Stimulated activated naive CD8-positive, alpha-beta T cell treated with anti-CD3 and anti-CD28 coated beads, Interleukin-15, Interleukin-2, amounts not matched to agents 100 U/mL and 50 U/mL, for 24 hours (primary cell): ENCODE measurements at regions not wholly inside any gene's neighbourhood (a gene's known extent, or its start where the extent isn't known, plus 50 kb on each side); places are given as distances from the start of the nearest gene placed in this dataset.
"Not testable (repeated sequence)": the region's sequence is repeated elsewhere in the genome, so short reads cannot be mapped to it uniquely, and the experiment has no call there.

ENCODE experiments used
- ATAC-seq: fragments of 150-1000 bp; cut with Tn5 transposase; one replicate; pipeline ENCODE4 v1.10.0; 2021
- DNase-seq: peaks from one replicate; pipeline ENCODE4 v3.0.0; 2021

DNA sequence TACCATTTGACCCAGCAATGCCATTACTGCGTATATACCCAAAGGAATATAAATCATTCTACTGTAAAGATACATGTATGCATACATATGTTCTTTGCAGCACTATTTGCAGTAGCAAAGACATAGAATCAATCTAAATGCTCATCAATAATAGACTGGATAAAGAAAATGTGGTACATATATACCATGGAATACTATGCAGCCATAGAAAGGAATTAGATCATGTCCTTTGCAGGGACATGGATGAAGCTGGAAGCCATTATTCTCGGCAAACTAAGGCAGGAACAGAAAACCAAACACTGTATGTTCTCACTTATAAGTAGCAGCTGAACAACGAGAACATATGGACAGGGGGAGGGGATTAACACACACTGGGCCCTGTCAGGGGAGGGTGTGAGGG lies 54.8 kb upstream of the ZNF30 start:
- DNase-seq, ATAC-seq: not testable (repeated sequence)

DNA sequence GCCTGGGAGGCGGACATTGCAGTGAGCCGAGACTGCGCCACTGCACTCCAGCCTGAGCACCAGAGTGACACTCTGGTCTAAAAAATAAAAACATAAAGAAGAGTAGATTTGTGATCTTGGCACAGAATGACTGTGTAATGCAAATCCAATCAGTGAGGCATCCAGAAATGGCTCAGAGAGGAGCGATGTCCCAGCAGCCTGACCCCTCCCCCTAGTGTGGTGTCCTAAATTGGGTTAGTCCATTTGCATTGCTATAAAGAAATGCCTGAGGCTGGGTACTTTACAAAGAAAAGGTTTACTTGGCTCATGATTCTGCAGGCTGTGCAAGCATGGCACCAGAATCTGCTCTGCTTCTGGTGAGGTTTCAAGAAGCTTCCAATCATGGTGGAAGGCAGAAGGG lies 59.1 kb upstream of the ZNF30 start:
- no peak for ATAC-seq
- no peak for DNase-seq

DNA sequence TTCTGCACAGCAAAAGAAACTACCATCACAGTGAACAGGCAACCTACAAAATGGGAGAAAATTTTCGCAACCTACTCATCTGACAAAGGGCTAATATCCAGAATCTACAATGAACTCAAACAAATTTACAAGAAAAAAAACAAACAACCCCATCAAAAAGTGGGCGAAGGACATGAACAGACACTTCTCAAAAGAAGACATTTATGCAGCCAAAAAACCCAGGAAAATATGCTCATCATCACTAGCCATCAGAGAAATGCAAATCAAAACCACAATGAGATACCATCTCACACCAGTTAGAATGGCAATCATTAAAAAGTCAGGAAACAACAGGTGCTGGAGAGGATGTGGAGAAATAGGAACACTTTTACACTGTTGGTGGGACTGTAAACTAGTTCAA lies 61.5 kb upstream of the ZNF30 start:
- not testable (repeated sequence) for DNase-seq, ATAC-seq

DNA sequence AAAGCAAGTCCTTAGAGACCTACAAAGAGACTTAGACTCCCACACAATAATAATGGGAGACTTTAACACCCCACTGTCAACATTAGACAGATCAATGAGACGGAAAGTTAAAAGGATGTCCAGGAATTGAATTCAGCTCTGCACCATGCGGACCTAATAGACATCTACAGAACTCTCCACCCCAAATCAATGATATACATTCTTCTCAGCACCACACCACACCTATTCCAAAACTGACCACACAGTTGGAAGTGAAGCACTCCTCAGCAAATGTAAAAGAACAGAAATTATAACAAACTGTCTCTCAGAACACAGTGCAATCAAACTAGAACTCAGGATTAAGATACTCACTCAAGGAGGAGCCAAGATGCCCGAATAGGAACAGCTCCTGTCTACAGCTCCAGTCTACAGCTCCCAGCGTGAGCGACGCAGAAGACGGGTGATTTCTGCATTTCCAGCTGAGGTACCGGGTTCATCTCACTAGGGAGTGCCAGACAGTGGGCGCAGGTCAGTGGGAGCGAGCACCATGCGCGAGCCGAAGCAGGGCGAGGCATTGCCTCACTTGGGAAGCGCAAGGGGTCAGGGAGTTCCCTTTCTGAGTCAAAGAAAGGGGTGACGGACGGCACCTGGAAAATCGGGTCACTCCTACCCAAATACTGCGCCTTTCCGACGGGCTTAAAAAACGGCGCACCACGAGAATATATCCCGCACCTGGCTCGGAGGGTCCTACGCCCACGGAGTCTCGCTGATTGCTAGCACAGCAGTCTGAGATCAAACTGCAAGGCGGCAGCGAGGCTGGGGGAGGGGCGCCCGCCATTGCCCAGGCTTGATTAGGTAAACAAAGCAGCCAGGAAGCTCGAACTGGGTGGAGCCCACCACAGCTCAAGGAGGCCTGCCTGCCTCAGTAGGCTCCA lies 66.6 kb upstream of the ZNF30 start:
- not testable (repeated sequence) for ATAC-seq, DNase-seq

DNA sequence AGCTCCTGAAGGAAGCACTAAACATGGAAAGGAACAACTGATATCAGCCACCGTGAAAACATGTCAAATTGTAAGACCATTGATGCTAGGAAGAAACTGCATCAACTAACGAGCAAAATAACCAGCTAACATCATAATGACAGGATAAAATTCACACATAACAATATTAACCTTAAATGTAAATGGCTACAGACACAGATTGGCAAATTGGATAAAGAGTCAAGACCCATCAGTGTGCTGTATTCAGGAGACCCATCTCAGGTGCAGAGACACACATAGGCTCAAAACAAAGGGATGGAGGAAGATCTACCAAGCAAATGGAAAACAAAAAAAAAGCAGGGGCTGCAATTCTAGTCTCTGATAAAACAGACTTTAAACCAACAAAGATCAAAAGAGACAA lies 67.4 kb upstream of the ZNF30 start:
- not testable (repeated sequence) for DNase-seq

DNA sequence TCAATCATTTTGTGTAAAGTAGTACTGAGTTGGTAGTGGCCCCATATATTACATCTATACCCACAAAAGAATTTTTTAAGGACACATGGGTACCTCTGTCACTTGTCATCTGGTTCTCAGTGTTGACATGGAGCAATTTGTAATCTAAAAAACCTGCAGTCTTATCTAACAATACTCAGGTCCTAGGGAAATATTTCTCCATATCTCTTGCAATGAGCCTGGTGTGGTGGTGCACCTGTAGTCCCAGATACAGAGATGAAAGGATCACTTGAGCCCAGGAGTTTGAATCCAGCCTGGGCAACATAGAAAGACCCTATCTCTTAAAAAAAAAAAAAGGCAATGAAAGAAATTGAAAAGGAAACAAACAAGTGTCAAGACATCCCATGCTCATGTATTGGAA lies 70.7 kb upstream of the ZNF30 start:
- DNase-seq = no peak

More for the DNA sequence above, 67.4 kb upstream of the ZNF30 start:
- not testable (repeated sequence) for ATAC-seq

DNA sequence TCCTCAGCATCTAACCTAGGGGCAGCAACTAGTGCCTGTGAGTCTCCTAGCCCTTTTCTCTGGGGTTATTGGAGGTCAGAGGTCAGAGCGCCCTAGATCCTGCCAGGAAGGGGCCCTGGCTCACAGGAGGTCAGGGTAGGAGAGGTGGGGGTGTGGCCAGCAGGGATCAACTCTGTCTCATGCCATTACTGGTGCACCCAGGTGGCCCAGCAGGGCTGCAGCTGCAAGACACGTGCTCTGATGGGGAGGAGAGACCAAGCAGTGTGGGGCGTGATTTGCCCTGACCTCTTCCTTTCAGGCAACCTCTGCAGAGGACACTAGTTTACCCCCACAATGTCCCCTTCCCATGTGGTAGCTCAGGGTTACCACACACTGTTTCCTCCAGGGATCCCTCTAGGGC lies 73.3 kb upstream of the ZNF30 start:
- ATAC-seq = no peak
- DNase-seq = no peak

More for the DNA sequence above, 70.7 kb upstream of the ZNF30 start:
- no peak for ATAC-seq

DNA sequence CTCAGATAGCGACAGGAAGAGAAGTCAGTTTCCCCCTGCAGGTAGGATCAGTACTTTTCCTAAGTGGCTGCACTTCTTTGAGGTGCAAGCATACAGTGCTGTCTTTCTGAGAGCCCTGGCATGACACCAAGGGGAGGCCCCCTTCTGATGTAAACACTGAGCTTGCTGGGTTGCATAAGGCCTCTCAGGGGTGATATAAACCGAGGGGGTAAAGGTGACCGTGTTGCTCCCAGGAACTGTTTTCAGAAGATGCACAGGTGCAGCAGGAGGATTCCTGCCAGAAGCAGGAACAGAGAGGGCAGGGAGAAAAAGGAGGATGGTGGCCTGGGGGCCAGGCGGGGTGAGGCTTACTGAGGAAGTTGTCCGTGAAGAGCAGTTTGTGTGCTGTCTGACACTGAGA lies 74.0 kb upstream of the ZNF30 start:
- DNase-seq (no peak), ATAC-seq (no peak)

DNA sequence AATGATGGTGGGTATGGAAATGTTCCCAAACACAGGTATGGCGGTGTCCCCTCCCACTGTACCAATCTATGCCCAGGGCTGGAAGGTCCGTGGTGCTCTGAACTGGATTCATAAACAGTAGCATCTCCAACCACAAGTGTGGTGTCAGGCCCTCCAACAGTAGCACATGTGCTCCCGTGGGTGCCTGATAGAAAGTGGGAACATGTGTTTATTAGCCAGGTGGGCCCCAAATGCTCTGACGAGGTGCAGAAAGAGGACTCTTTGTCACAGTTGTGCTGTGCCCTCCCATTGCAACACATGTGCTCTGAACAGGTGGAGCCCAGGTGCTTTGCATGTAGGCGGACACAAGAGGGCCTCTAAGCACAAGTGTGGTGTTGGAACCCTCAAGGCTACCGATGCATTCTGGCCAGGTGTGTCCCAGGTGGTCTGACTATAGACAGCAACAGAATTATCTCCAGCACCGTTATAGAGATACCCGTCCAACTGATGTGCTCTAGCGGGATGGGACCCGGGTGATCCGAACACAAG lies 75.4 kb upstream of the ZNF30 start:
- DNase-seq (no peak), ATAC-seq (no peak)

DNA sequence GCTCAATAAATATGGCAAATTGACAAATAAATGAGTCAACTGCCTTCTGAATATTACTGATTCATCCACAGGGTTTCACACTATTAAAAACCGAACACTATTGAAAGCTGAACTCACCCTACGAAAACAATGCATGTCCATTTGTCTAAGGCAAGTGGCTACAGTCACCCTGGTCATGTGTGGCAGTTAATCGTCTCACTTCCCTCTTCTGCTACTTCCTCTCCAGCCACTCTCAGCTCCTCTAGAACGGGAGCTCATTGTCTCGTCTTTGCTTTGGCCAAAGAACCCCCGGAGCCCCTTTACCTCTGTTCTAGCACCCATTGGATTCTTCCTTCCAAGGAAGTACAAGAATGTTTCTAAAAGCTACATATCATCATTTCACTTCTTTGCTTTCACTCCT lies 74.4 kb upstream of the ZNF599 start:
- DNase-seq (no peak), ATAC-seq (no peak)

DNA sequence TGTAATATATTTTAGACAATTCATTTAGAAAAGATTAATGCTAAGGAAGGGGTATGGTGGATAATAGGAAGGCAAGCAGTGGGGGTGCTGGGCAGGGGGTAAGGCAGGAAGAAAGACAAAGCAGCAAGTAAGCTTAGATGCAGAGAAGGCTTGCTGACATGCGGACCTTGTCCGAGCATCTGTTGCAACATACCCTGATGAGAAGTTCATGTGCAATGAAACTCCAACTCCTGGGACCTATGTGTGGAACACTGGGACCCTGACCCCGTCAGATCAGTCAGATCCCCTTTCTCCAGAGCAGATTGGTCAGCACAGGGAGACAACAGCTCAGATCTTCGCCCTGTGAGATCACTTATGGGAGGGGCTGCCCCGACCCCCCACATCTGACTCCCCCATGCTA lies 71.3 kb upstream of the ZNF599 start:
- ATAC-seq (no peak), DNase-seq (no peak)

DNA sequence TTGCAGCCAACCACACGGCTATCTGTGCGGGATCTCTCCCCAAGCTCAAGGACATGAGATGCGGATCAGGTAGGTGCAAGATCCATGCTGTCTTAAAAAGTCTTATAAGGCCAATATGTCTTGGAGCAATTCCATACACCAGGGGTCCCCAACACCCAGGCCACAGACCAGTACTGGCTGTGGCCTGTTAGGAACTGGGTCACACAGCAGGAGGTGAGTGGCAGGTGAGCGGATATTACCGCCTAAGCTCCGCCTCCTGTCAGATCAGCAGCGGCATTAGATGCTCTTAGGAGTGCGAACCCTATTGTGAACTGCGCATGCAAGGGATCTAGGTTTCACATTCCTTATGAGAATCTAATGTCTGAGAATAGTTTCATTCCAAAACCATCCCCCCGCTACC lies 68.8 kb upstream of the ZNF599 start:
- DNase-seq = no peak

DNA sequence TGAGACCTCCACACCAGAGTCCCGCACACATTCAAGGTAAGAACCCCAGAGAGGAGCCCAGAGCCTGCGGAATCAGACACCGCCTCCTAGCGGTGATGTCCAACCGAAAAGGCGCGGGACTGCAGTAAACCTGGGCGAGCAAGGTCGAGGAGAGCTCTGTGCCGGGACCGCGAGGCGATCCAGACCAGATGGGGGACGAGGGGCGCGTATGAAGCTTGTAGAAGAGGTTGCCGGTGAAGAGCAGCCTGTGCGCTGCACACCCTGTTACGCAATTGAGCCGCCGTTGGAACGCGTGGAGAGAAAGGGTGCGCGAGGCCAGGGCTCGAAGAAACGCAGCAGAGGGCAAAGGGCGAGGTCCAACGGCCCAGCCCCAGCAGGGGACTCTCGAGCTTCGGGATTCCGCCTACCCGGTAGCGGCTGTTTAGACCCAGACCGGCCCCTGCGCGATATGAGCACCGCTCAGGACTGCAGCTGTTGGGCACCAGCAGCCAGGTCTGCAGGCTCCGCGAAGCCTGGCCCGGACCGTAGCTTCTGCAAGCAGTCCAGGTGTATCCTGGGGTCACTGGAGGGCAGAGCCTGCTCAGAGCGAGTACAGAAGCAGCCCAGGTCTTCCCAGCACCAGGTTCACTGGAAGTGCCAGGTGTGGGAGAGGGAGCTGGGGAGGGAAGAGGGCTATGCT lies 65.9 kb upstream of the ZNF599 start:
- ATAC-seq (peak; percentile 40), DNase-seq (peak; percentile 25)

More for the DNA sequence above, 68.8 kb upstream of the ZNF599 start:
- ATAC-seq = no peak

DNA sequence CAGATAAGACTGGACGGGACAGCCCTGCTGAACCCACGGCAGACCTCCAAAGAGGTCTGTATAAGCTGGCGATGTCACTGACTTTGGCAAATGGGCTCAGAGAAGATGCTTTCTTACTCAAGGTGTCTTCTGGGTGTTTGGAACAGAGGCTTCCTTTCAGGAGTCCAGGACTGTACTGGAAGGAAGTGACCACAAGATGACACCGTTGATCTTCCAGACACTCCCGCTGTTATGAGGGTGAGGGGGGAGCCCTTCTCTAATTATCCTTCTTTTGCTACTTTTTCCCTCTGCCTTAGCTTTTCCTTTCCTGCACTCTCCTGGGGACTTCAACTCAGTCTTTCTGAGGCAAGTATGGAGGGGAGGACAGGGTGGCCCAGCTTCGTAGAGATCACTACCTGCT lies 65.2 kb upstream of the ZNF599 start:
- ATAC-seq (no peak), DNase-seq (no peak)

DNA sequence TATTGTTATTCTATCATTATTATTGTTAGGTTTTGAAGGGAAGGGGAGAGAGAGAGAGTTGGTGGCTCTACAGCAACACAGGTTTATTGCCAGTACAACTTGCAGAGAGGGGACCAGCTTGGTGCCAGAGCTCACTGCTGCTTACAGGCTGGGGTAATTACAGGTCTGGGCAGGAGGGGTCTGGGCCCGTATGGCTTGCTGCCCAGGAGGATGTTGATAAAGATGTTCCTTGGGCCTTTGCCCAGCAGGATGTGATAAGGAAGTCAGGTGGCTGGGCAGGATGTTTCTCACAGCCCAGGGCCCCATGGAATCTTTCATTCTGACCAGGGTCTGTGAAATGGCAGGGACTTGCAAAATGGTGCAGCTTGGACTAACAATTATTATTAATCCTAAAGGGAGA lies 64.2 kb upstream of the ZNF599 start:
- DNase-seq (no peak), ATAC-seq (no peak)

DNA sequence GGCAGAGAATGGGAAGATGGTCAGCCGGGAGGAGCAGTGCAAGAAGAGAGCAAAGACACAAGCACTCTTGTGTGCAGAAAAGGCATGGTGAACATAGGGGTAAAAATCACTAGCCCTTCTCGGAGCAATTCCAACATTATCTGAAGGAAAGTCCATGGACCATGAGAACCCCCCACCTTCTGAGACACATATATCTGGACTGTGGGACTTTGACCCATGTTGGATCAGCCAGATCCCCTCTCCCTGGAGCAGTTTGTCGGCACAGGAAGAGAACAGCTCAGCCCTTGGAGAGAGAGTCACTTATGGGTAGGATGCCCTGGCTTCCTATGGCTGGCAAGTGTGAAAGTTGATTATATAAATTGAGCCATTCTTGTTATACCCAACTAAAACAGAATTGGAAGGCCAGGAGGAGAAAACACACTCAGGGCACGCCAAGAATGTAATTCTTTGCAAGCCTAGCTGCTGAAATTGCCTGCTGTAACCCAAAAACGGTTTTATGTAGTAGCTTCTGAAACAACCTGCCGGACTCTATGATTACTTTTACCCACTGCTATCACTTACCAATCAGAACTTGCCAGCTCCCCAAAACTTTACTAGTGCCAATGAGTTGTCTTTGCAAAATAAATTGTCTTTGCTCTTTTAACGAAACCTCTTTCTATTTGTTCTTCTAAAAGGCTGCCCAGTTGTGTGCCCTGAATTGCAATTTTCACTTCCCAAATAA lies 62.8 kb upstream of the ZNF599 start:
- DNase-seq (no peak), ATAC-seq (no peak)

DNA sequence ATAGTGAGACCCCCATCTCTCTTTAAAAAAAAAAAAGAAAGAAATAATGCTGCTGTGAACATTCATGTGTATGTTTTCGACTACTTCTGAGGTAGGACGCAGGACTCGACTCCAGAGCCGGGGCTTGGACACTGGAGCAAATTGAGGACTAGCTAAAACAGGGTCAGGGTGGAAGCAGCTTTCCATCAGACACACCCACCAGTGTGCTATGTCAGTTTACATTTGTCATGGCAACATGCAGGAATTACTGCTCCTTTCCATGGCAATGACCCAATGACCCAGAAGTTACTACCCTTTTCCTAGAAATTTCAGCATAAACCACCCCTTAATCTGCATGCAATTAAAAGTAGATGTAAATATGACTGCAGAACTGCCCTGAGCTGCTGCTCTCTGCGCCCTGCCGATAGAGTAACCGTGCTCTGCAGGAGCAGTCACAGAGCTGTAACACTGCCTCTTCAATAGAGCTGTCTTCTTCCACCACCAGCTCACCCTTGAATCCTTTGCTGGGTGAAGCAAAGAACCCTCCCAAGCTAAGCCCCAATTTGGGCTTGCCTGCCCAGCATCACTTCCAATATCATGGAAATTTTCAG lies 61.6 kb upstream of the ZNF599 start:
- no peak for ATAC-seq
- no peak for DNase-seq

DNA sequence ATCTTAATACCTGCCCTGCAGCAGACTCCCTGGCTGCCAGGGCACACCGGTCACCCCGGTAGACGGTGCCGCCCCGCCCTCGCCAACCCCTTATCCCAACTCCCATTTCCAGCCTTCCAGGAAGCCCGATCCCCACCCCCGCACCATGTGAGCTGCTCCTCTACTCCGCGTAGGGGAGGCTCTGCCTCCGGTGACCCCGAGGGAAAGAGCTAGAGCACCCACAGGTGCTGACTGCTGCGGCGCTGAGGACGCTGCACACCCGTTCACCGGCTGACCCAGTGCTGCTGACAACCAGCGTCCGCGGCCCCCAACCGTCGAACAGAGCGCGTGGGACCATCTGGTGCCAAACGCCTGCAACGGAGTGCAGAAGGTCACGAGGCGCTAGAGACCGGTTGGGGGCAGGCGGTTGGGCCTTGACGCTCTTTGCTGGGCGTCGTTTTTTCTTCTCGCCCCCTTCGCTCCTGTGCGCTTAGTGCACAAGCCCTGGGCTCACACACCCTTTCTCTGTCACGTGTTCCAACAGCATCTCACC lies 59.6 kb upstream of the ZNF599 start:
- DNase-seq (no peak), ATAC-seq (no peak)

DNA sequence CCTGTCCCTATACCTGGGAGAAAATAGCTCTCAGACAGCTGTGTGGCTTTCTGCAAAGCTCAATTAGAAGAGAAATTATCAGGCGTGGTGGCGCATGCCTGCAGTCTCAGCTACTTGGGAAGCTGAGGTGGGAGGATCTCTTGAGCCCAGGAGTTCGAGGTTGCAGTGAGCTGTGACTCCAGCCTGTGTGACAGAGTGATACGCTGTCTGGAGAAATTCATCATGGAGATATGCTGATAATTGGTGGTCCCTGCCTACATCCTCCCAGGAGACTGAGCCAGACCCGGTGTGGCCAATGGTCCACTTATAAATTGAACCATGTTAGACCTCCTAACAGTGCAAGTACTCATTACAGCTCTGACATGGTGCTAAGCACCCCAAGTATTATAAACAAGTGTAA lies 58.7 kb upstream of the ZNF599 start:
- ATAC-seq (no peak), DNase-seq (no peak)

DNA sequence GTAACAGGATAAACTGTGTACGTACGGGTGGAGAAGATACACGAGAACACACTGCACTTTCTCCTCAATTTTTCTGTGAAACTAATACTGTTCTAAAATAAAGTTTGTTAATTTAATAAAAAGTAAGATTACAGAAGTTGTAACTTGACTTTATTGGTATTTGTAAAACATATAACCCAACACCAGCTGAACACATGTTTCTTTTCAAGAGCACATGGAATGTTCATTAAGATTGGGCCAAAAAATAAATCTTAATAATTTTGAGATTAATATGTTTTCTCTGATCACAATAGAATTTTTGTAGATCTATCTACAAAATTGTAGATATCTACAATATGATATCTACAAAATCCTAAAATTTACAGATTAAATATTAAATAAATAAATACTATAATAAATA lies 55.1 kb upstream of the ZNF599 start:
- DNase-seq (no peak), ATAC-seq (no peak)

DNA sequence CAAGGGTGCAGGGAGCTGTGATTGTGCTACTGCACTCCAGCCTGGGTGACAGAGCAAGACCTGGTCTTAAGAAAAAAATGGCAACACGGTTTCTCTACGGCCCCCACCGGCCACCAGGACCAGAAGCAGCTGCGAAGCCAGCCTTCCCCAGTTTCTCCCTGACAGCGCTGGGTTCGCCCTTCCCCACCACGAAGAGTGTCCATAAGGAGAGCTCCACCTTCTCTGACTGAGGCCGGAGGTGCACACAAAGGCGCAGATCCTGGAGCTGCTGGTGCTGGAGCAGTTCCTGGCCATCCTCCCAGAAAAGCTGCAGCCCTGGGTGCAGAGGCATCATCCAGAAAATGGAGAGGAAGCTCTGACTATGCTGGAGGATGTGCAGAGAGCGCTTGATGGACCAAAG lies 52.2 kb upstream of the ZNF599 start:
- ATAC-seq (no peak), DNase-seq (no peak)

DNA sequence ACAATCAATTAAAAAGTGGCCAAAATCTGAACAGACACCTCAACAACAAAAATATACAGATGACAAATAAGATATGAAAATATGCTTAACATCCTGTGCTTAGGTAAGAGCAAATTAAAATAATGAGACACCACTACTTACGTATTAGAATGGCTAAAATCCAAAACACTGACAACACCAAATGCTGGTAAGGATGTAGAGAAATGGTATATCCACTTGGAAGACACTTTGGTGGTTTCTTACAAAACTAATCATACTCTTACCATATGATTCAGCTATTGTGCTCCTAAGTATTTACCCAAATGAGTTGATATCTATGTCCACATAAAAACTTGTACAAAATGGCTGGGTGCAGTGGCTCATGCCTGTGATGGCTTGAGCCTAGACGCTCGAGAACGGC lies 51.7 kb upstream of the ZNF599 start:
- ATAC-seq = no peak
- DNase-seq = no peak
